Common myeloid progenitor, CD34-positive (primary cell): ENCODE measurements at regions not wholly inside any gene's neighbourhood (a gene's known extent, or its start where the extent isn't known, plus 50 kb on each side); places are given as distances from the start of the nearest gene placed in this dataset.
"Not testable (repeated sequence)": the region's sequence is repeated elsewhere in the genome, so short reads cannot be mapped to it uniquely, and the experiment has no call there.

Experiments
- CTCF ChIA-PET: fragments of 350-600 bp; sonication (Branson Sonifier 250); formaldehyde crosslinking; loops from one replicate; lab custom pipeline; 2021; ENCODE audit warnings: antibody characterized with exemption; lab: Charles Lee
- POLR2A ChIA-PET: fragments of 350-600 bp; sonication (Branson Sonifier 250); formaldehyde crosslinking; loops from one replicate; lab custom pipeline; 2021; ENCODE audit warnings: antibody characterized with exemption; lab: Charles Lee
- DNase-seq, 3 donors: peaks; one replicate each; pipeline versions ENCODE4 v3.0.0 to v3.0.0-alpha.2; 2013
- H3K27ac ChIP-seq, 2 experiments: 1 replicate in 1 of 2; 2 replicates in 1 of 2; pipeline ENCODE4 v1.7.0; 2013; ENCODE audit warnings: inconsistent platforms in 2 of 2, low read length in 2 of 2, mild to moderate bottlenecking in 2 of 2, low read depth in 1 of 2, moderate library complexity in 1 of 2; ENCODE audit not compliant: severe bottlenecking in 2 of 2, insufficient read depth in 1 of 2, poor library complexity in 1 of 2
- H3K27me3 ChIP-seq, 5 experiments: replicated peaks in 2 of 5; 1 replicate in 3 of 5; 2 replicates in 2 of 5; pipeline versions ENCODE4 v1.6.1 to v1.7.0; 2013; ENCODE audit warnings: low read length in 4 of 5, mild to moderate bottlenecking in 2 of 5, moderate library complexity in 2 of 5, inconsistent platforms in 1 of 5; ENCODE audit not compliant: insufficient read depth in 5 of 5, control insufficient read depth in 4 of 5
- H3K36me3 ChIP-seq, 4 experiments: 1 replicate in 2 of 4; 2 replicates in 2 of 4; pipeline versions ENCODE4 v1.6.1 to v1.7.0; 2013; ENCODE audit warnings: low read length in 3 of 4, control low read depth in 1 of 4, mild to moderate bottlenecking in 1 of 4; ENCODE audit not compliant: control insufficient read depth in 4 of 4, insufficient read depth in 4 of 4
- H3K4me1 ChIP-seq, 4 experiments: 1 replicate in 3 of 4; 2 replicates in 1 of 4; pipeline versions ENCODE4 v1.6.1 to v1.7.1; 2013; ENCODE audit warnings: low read length in 3 of 4, mild to moderate bottlenecking in 3 of 4, control low read depth in 1 of 4, inconsistent platforms in 1 of 4, moderate library complexity in 1 of 4; ENCODE audit not compliant: control insufficient read depth in 4 of 4, insufficient read depth in 4 of 4; ENCODE audit errors: control extremely low read depth in 1 of 4
- H3K4me3 ChIP-seq, 7 experiments: 1 replicate in 4 of 7; 2 replicates in 3 of 7; pipeline versions ENCODE4 v1.5.1 to v1.7.0; 2013; ENCODE audit warnings: mild to moderate bottlenecking in 7 of 7, low read length in 6 of 7, moderate library complexity in 6 of 7, inconsistent platforms in 2 of 7, low read depth in 2 of 7, control low read depth in 1 of 7; ENCODE audit not compliant: insufficient read depth in 4 of 7, control insufficient read depth in 1 of 7; ENCODE audit errors: extremely low read depth in 1 of 7
- H3K9me3 ChIP-seq, 5 experiments: 1 replicate in 4 of 5; 2 replicates in 1 of 5; pipeline versions ENCODE4 v1.6.1 to v1.7.1; 2013; ENCODE audit warnings: low read length in 4 of 5, mild to moderate bottlenecking in 2 of 5, inconsistent platforms in 1 of 5, low read depth in 1 of 5, moderate library complexity in 1 of 5; ENCODE audit not compliant: control insufficient read depth in 4 of 5, insufficient read depth in 2 of 5; ENCODE audit errors: control extremely low read depth in 1 of 5
- WGBS: methylation state at CpG from one replicate; pipeline ENCODE4 v1.1.5; 2013; ENCODE audit not compliant: insufficient coverage; 5-methylcytosine and 5-hydroxymethylcytosine counted together

DNA sequence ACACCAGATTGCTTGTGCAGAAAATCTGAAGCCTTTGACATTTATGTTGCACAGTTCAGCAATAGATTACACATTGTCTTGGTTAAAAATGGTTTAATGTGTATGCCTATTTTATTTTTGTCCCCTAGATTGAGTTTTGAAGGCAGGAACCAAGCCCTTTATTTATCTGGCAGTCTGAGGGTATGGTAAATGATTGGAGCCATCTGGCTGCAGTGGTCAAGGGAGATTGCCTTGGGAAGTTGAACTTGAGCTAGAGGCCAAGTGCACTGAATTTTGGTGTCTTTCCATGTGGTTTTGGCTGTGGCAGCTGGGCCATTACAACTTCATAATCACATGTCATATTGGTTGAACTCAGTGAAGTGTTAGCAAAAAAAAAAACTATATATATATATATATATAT is 248.7 kb upstream of the C2CD4B start:
- Histone ChIP-seq H3K4me3 (no peak overlapping the region), H3K4me1 (no peaks in the 10 kb centered on the region), H3K27me3 (no peaks in the 10 kb centered on the region), H3K9me3 (no peaks in the 10 kb centered on the region), H3K27ac (no peak overlapping the region), H3K36me3 (no peaks in the 10 kb centered on the region)
- POLR2A ChIA-PET: no interaction called here
- CTCF ChIA-PET: no interaction called here
- DNase-seq: no peak

DNA sequence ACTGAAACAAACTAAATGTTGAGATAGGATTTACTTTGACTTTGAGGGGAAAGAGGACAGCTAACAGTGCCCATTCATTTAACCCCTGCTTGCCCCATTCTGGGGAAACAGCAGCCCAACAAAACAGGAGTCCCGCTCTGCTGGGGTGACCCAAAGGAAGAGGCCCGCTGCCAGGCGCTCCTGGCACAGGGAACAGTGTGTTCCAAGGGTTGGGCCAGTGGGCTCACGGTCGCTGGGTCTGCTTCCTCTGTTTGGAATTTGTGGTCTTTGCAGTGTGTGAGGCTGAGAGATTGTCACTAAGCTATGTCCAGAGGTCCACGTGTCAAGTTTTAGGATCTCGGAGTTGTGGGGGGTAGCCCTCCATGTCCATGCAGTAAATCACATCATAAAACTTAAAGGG is 250.4 kb upstream of the C2CD4B start:
- no peak for DNase-seq
- POLR2A ChIA-PET: no interaction called here
- CTCF ChIA-PET: no interaction called here
- whole genome bisulfite sequencing: 100% methylated on average over 1 of the region's 7 CpGs
- no peaks in the 10 kb centered on the region for H3K27me3 ChIP-seq
- H3K4me1 ChIP-seq: no peaks in the 10 kb centered on the region
- H3K27ac ChIP-seq: no peak overlapping the region
- no peaks in the 10 kb centered on the region for H3K9me3 ChIP-seq
- no peak overlapping the region for H3K4me3 ChIP-seq
- H3K36me3 ChIP-seq: no peaks in the 10 kb centered on the region

GRCh38 chr15:62416526-62416925 is 251.4 kb upstream of the C2CD4B start:
- H3K27me3 ChIP-seq: no peaks in the 10 kb centered on the region
- H3K36me3 ChIP-seq: no peaks in the 10 kb centered on the region
- 100% methylated on average over 1 of the region's 3 CpGs for WGBS
- ChIA-PET POLR2A (no interaction called here), CTCF (no interaction called here)
- H3K4me1 ChIP-seq: no peaks in the 10 kb centered on the region
- no peaks in the 10 kb centered on the region for H3K9me3 ChIP-seq
- DNase-seq: no peak
- H3K27ac ChIP-seq: no peak overlapping the region
- H3K4me3 ChIP-seq: no peak overlapping the region

DNA sequence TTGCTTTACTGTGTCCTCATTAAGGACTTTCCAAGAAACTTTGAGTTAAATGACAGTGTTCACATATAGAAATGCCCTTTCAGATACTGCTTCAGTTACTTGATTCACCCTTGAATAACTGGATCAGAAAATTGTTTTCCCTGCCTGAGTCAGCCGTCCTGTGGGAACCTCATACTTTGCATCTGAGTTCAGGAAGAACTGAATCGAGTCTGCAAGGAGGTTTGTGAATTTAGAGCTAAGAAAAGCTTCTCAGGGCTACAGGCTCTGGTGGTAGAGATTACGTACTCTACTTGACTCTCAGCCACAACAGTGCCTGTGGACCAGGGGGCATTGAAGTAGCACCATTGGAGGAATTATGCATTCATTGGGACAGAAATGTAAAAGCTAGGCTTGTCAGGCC is 252.4 kb upstream of the C2CD4B start:
- Histone ChIP-seq H3K4me3 (no peak overlapping the region), H3K9me3 (no peaks in the 10 kb centered on the region), H3K27ac (no peak overlapping the region), H3K36me3 (no peaks in the 10 kb centered on the region), H3K27me3 (no peaks in the 10 kb centered on the region), H3K4me1 (no peaks in the 10 kb centered on the region)
- 92% methylated on average over 2 of the region's 3 CpGs for WGBS
- CTCF ChIA-PET: interaction anchor here (1.4 kb wide), 1 partner anchor 9 kb away, joined by 4 read pairs; no protein-coding TSS in a partner anchor
- DNase-seq: no peak
- POLR2A ChIA-PET: no interaction called here

- WGBS: 94% methylated on average over 2 of the region's 3 CpGs
- H3K27me3 ChIP-seq, H3K9me3 ChIP-seq, H3K4me1 ChIP-seq, H3K27ac ChIP-seq, DNase-seq, H3K4me3 ChIP-seq, H3K36me3 ChIP-seq, POLR2A ChIA-PET: not testable (repeated sequence)
- CTCF ChIA-PET: interaction anchor here (1.4 kb wide), 1 partner anchor 10 kb away, joined by 4 read pairs; no protein-coding TSS in a partner anchor
Observed at GRCh38 chr15:62418496-62418895, 253.4 kb upstream of the C2CD4B start.

- H3K27ac ChIP-seq: no peak overlapping the region
- no peaks in the 10 kb centered on the region for H3K4me1 ChIP-seq
- H3K4me3 ChIP-seq: no peak overlapping the region
- ChIA-PET POLR2A (no interaction called here), CTCF (no interaction called here)
- H3K9me3 ChIP-seq: no peaks in the 10 kb centered on the region
- DNase-seq: no peak
- no peaks in the 10 kb centered on the region for H3K36me3 ChIP-seq
- no CpG with 5 or more reads among the region's 2 CpGs for WGBS
- no peaks in the 10 kb centered on the region for H3K27me3 ChIP-seq
Observed at GRCh38 chr15:62419192-62419591, 254.1 kb upstream of the C2CD4B start.

DNA sequence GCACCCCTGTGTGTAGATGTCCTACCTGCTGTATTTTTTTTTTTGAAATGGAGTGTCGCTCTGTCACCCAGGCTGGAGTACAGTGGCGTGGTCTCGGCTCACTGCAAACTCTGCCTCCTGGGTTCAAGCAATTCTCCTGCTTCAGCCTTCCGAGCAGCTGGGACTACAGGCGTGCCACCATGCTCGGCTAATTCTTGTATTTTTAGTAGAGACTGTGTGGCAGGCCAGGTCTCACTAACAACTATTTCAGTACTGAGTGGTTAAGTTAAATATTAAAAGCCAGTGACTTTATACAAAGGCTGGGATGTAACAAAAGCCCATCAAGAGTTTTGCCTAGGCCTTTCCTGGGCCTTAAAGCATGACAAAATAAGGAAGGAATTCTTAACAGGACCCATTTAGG is 255.3 kb upstream of the C2CD4B start:
- POLR2A ChIA-PET, H3K9me3 ChIP-seq, H3K4me1 ChIP-seq, H3K4me3 ChIP-seq, H3K36me3 ChIP-seq, CTCF ChIA-PET, DNase-seq, H3K27ac ChIP-seq, H3K27me3 ChIP-seq: not testable (repeated sequence)
- 97% methylated on average over 6 of the region's 6 CpGs for WGBS
